ENCODE measurements at regions not wholly inside any gene's neighbourhood (a gene's known extent, or its start where the extent isn't known, plus 50 kb on each side); places are given as distances from the start of the nearest gene placed in this dataset.

DNA sequence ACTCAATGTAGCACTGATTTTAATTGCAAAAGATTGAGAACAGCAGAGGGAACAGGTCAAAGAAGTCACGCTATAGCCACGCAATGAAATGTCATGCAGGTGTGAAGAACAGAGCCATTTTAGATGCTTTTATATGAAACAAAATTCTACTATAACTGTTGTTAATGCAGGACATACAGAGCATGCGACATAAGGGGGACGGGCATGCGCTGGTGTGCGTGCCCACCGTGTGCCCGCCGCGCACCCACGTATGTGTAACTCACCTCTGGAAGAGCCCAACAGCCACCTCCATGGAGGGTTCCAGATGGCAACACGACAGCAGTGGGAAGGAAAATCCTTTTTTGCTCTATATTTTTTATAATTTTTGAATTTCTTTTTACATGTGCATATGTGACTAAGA, 410.0 kb upstream of the RNF32 start:
- TF ChIP-seq EZH2 (IDR thresholded peaks at IDR 0.05; ENCODE audit: borderline replicate concordance, low read depth, low read length, severe bottlenecking) (no peak), POLR2AphosphoS5 (IDR thresholded peaks at IDR 0.05; ENCODE audit: insufficient read depth, low read depth, low read length) (no peak), CTCF (IDR thresholded peaks at IDR 0.05; ENCODE audit: extremely low read depth in 1 of 2, insufficient read depth in 1 of 2, low read depth in 1 of 2, low read length in 2 of 2) (no peak), GATA2 (IDR thresholded peaks at IDR 0.05; ENCODE audit: insufficient read depth, insufficient read length, low read depth, low read length) (no peak), MYC (IDR thresholded peaks at IDR 0.05; ENCODE audit: low read depth, low read length) (no peak), JUN (IDR thresholded peaks at IDR 0.05; ENCODE audit: borderline replicate concordance, insufficient read depth, insufficient read length, low read depth) (no peak), FOS (IDR thresholded peaks at IDR 0.05; ENCODE audit: borderline replicate concordance, insufficient read depth, low read length) (no peak), POLR2A (IDR thresholded peaks at IDR 0.05; ENCODE audit: low read depth, low read length) (no peak)
- TF ChIP-seq, protein P1, sequence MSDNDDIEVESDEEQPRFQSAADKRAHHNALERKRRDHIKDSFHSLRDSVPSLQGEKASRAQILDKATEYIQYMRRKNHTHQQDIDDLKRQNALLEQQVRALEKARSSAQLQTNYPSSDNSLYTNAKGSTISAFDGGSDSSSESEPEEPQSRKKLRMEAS (IDR thresholded peaks at IDR 0.05; ENCODE audit: insufficient read depth, insufficient read length) = no peak
- H3K4me2 ChIP-seq (ENCODE audit: insufficient read depth, low read length) = no peak overlapping the region
- no peaks in the 10 kb centered on the region for H3K27me3 ChIP-seq (ENCODE audit: control insufficient read depth in 2 of 2, insufficient read depth in 2 of 2, low read length in 2 of 2)
- H3K4me3 ChIP-seq (replicated peaks in 1 of 3; ENCODE audit: insufficient read depth in 1 of 3, low read depth in 1 of 3, low read length in 3 of 3) = no peak overlapping the region
- no TSS peak for BruUV-seq (replicated peaks)
- H4K20me1 ChIP-seq (replicated peaks; ENCODE audit: control insufficient read depth, extremely low read depth, insufficient read depth, low read length) = no peaks in the 10 kb centered on the region
- no peak overlapping the region for H3K9ac ChIP-seq (replicated peaks; ENCODE audit: extremely low read depth, insufficient read depth, low read length)
- no peak overlapping the region for H2AFZ ChIP-seq (ENCODE audit: low read depth, low read length)
- H3K9me1 ChIP-seq (replicated peaks; ENCODE audit: control insufficient read depth, extremely low read depth, insufficient read depth, low read length) = no peaks in the 10 kb centered on the region
- no peaks in the 10 kb centered on the region for H3K36me3 ChIP-seq (ENCODE audit: control insufficient read depth in 2 of 2, extremely low read depth in 1 of 2, insufficient read depth in 2 of 2, low read length in 2 of 2)
- peaks cover 6% of the 10 kb centered on the region for H3K9me3 ChIP-seq (replicated peaks; ENCODE audit: control insufficient read depth, insufficient read depth, low read length)
- H3K79me2 ChIP-seq (ENCODE audit: control insufficient read depth, insufficient read depth, low read length) = no peaks in the 10 kb centered on the region
- H3K27ac ChIP-seq (ENCODE audit: insufficient read depth, low read depth, low read length) = no peak overlapping the region
- ChIA-PET POLR2A (no interaction called here), CTCF (no interaction called here)
- no peaks in the 10 kb centered on the region for H3K4me1 ChIP-seq (ENCODE audit: control insufficient read depth, extremely low read depth, insufficient read depth, low read length)
- intact Hi-C loops (cut with micrococcal nuclease) (no loop called here), dilution Hi-C loops (cut with MboI; ENCODE audit: extremely low pct_ligation_motif_present, low sequenced_read_pairs) (no loop called here)
- FAIRE-seq = no peak
- DNase-seq (ENCODE audit: low read depth, low spot score) = no peak
